ENCODE measurements at regions not wholly inside any gene's neighbourhood (a gene's known extent, or its start where the extent isn't known, plus 50 kb on each side); places are given as distances from the start of the nearest gene placed in this dataset.
"Not testable (repeated sequence)": the region's sequence is repeated elsewhere in the genome, so short reads cannot be mapped to it uniquely, and the experiment has no call there.

DNA sequence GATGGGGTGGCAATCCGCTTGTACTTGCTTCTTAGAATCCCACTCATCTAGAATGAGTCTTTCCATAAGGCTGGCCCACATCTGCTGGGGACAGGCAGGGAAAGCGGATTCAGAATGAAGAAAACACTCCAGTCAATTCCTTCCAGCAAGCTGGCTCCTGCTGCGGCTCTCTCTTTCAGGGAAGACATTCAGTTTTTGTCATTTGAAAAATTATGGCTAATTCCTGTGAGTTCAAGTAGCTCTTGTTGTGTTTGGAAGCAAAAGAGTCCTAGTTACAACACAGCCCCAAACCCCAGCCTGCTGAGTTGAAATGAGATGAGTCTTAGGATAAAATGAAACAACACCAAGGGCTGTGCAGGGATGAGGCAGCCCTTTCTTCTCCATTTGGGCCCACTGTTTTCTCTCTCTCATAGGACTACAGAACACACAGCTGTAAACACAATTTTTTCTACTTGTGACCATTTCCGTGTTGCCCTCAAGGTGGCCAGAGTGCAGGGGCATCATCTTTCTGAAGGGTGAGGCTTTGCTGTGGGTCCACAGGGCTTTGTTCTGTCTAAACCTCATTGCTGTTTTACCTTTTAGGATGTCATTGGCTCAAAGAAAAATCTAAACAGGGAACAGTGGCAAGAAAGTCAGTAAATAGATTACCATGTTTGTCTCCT, 90.8 kb upstream of the EEPD1 start:
- H3K27ac ChIP-seq: no peak overlapping the region
- TF ChIP-seq ZFX (IDR thresholded peaks at IDR 0.05; ENCODE audit: borderline replicate concordance) (no peak), CTCF (IDR thresholded peaks at IDR 0.05) (peak; percentile 4; the same call in 1 of the 2 replicates)

DNA sequence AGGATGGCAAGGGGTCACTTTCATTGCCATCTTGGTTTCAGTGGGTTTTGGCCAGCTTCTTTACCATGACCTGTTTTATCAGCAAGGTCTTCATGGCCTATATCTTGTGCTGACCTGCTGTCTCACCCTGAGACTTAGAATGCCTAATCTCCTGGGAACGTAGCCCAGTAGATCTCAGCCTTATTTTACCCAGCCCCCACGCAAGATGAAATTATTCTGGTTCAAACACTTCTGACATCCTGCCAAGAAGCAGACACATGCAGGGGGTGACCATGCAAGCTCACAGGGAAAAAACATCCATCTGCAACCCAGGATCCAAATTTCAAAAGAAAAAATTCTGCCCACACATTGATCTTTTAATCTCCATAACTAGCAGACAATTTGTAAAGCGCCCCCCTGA, 88.4 kb upstream of the EEPD1 start:
- no peak overlapping the region for H3K27ac ChIP-seq
- TF ChIP-seq ZFX (IDR thresholded peaks at IDR 0.05; ENCODE audit: borderline replicate concordance) (no peak), CTCF (IDR thresholded peaks at IDR 0.05) (no peak)

DNA sequence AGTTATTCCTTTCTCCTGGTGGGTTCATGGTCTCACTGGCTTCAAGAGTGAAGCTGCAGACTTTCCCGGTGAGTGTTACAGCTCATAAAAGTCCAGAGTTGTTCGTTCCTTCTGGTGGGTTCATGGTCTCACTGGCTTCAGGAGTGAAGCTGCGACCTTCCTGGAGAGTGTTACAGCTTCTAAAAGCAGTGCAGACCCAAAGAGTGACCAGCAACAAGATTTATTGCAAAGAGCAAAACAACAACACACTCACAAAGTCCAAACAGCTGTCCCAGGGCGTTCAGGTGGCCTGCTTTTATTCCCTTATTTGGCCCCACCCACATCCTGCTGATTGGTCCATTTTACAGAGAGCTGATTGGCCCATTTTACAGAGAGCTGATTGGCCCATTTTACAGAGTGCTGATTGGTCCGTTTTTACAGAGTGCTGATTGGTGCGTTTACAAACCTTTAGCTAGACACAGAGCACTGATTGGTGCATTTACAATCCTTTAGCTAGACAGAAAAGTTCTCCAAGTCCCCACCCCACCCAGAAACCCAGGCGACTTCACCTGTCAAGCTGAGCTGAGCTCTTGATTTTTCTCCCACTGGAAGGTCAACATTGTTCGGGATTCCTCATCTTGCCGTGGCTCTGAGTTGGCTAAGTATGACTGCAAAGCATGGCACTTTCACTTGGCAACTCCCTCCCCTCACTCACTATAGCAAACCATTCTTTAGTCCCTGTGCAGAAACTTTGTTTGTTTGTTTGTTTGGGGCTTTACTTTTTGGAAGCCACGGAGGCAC, 87.3 kb upstream of the EEPD1 start:
- H3K27ac ChIP-seq: not testable (repeated sequence)

DNA sequence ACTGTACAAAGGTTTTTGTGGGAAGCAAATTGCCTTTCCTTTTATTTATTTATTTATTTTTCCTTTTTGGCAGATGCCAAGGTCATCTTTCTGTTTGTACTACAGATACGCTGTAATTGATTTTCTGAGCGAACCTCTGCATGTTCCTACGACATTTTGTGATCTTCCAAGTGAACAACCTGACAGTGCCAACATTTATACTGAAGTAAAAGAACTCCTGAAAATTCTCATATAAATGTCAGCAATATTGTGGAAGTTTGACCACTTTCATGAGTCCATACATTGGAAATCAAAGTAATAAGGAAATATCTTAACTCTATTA, 86.8 kb upstream of the EEPD1 start:
- H3K27ac ChIP-seq: no peak overlapping the region
- no peak for TF ChIP-seq ZFX (IDR thresholded peaks at IDR 0.05; ENCODE audit: borderline replicate concordance)
- TF ChIP-seq CTCF (IDR thresholded peaks at IDR 0.05): no peak

- TF ChIP-seq ZFX (IDR thresholded peaks at IDR 0.05; ENCODE audit: borderline replicate concordance) (no peak), CTCF (IDR thresholded peaks at IDR 0.05) (no peak)
- H3K27ac ChIP-seq: no peak overlapping the region
Measured at GRCh38 chr7:36070230-36070629, 82.8 kb upstream of the EEPD1 start.

GRCh38 chr7:36071605-36072004, 81.4 kb upstream of the EEPD1 start:
- TF ChIP-seq CTCF (IDR thresholded peaks at IDR 0.05) (no peak), ZFX (IDR thresholded peaks at IDR 0.05; ENCODE audit: borderline replicate concordance) (no peak)
- no peak overlapping the region for H3K27ac ChIP-seq

GRCh38 chr7:36072620-36073019, 80.4 kb upstream of the EEPD1 start:
- no peak for TF ChIP-seq ZFX (IDR thresholded peaks at IDR 0.05; ENCODE audit: borderline replicate concordance)
- TF ChIP-seq CTCF (IDR thresholded peaks at IDR 0.05): no peak
- no peak overlapping the region for H3K27ac ChIP-seq

Measured in 22Rv1 (cell line).